A549 (cell line): ENCODE measurements at regions not wholly inside any gene's neighbourhood (a gene's known extent, or its start where the extent isn't known, plus 50 kb on each side); places are given as distances from the start of the nearest gene placed in this dataset.

Experiments
- BHLHE40 ChIP-seq: IDR thresholded peaks from 2 replicates; pipeline ENCODE4 v1.6.1; 2012; ENCODE audit warnings: low read depth, low read length, inconsistent platforms
- GATA3 ChIP-seq: IDR thresholded peaks from 2 replicates; pipeline ENCODE4 v1.6.1; 2012; ENCODE audit warnings: borderline replicate concordance
- JUN ChIP-seq, 2 experiments: fragments of >200 bp; sonication (Bioruptor Twin); formaldehyde crosslinking; IDR thresholded peaks; 2 replicates in 1 of 2; 3 replicates in 1 of 2; pipeline ENCODE4 v1.6.1; 2016 to 2017
- MAFK ChIP-seq: fragments of 450-650 bp; IDR thresholded peaks from 2 replicates; pipeline ENCODE4 v1.6.1; 2014; ENCODE audit not compliant: partially characterized antibody
- RCOR1 ChIP-seq: fragments of 150-350 bp; IDR thresholded peaks from 2 replicates; pipeline ENCODE4 v1.6.1; 2014; ENCODE audit warnings: antibody characterized with exemption, low read length, low read depth
- RNF2 ChIP-seq: fragments of 200-600 bp; sonication (generic); IDR thresholded peaks from 2 replicates; pipeline ENCODE4 v1.6.1; 2016; ENCODE audit warnings: low read depth, mild to moderate bottlenecking, antibody characterized with exemption, moderate library complexity, borderline replicate concordance
- SMC3 ChIP-seq: fragments of >200 bp; sonication (Bioruptor Twin); formaldehyde crosslinking; IDR thresholded peaks from 3 replicates; pipeline ENCODE4 v1.6.1; 2018; ENCODE audit warnings: inconsistent platforms
- TF ChIP-seq, protein P1 (sequence below): fragments of >200 bp; sonication (Bioruptor Twin); formaldehyde crosslinking; IDR thresholded peaks from 3 replicates; pipeline ENCODE4 v1.5.1; 2016

DNA sequence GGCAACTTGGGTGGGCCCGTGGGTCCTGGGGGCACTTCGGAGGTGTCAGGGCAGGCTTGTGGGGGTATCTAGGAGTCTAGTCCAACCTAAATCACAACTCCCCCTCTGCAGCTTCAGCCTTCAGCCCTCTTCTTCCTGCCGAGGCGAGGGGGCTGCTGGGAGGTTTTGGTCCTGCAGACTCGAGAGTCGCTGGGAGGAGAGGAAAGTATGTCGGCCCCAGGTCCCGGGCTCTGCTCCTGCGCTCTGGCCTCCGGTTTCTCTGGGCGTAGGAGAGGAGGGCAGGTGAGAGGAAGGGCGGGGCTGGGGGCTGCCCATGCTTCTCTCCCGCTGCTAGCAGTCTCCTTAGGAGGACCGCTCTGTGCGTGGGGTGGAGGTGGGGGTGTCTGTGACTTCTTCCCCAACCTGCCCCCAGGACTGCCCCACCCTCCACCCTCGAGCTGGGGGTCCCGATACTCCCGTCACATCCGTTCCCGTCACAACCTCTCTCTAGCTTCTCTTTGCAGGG, 139.8 kb upstream of the COL5A1 start:
- TF ChIP-seq, protein P1, sequence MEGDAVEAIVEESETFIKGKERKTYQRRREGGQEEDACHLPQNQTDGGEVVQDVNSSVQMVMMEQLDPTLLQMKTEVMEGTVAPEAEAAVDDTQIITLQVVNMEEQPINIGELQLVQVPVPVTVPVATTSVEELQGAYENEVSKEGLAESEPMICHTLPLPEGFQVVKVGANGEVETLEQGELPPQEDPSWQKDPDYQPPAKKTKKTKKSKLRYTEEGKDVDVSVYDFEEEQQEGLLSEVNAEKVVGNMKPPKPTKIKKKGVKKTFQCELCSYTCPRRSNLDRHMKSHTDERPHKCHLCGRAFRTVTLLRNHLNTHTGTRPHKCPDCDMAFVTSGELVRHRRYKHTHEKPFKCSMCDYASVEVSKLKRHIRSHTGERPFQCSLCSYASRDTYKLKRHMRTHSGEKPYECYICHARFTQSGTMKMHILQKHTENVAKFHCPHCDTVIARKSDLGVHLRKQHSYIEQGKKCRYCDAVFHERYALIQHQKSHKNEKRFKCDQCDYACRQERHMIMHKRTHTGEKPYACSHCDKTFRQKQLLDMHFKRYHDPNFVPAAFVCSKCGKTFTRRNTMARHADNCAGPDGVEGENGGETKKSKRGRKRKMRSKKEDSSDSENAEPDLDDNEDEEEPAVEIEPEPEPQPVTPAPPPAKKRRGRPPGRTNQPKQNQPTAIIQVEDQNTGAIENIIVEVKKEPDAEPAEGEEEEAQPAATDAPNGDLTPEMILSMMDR, result no peak
- TF ChIP-seq RNF2 (no peak), JUN (IDR thresholded peaks at IDR 0.05) (no peak), GATA3 (no peak), MAFK (no peak), BHLHE40 (no peak), RCOR1 (no peak), SMC3 (no peak)
